Dedifferentiated amniotic fluid mesenchymal stem cell (primary cell): ENCODE measurements at regions not wholly inside any gene's neighbourhood (a gene's known extent, or its start where the extent isn't known, plus 50 kb on each side); places are given as distances from the start of the nearest gene placed in this dataset.

Experiments
- DNase-seq: peaks from one replicate; pipeline ENCODE4 v3.0.0-alpha.2; 2016; ENCODE audit errors: extremely low spot score

GRCh38 chr5:98603456-98603855, 170.0 kb upstream of the RGMB start:
- DNase-seq = no peak

GRCh38 chr5:98604301-98604700, 169.2 kb upstream of the RGMB start:
- no peak for DNase-seq

GRCh38 chr5:98604721-98605425, 168.6 kb upstream of the RGMB start:
- DNase-seq = no peak

- no peak for DNase-seq
These were observed 168.0 kb upstream of the RGMB start for GRCh38 chr5:98605426-98605825.

- DNase-seq = no peak
These were observed 166.5 kb upstream of the RGMB start for GRCh38 chr5:98606961-98607360.

GRCh38 chr5:98608052-98608451, 165.4 kb upstream of the RGMB start:
- DNase-seq = no peak

GRCh38 chr5:98614341-98614740, 159.1 kb upstream of the RGMB start:
- DNase-seq = no peak

- DNase-seq = no peak
These were observed 151.6 kb upstream of the RGMB start for GRCh38 chr5:98621821-98622220.

GRCh38 chr5:98624145-98624880, 149.2 kb upstream of the RGMB start:
- DNase-seq = no peak

GRCh38 chr5:98627121-98627520, 146.3 kb upstream of the RGMB start:
- DNase-seq = no peak

- DNase-seq = no peak
These were observed 142.8 kb upstream of the RGMB start for GRCh38 chr5:98630621-98631020.

- DNase-seq = peak; percentile 51
These were observed 142.0 kb upstream of the RGMB start for GRCh38 chr5:98631311-98632054.

- DNase-seq = no peak
These were observed 137.8 kb upstream of the RGMB start for GRCh38 chr5:98635656-98636055.

GRCh38 chr5:98637116-98637515, 136.3 kb upstream of the RGMB start:
- no peak for DNase-seq

GRCh38 chr5:98637557-98637956, 135.9 kb upstream of the RGMB start:
- no peak for DNase-seq

- no peak for DNase-seq
These were observed 135.4 kb upstream of the RGMB start for GRCh38 chr5:98638111-98638510.

GRCh38 chr5:98638701-98639100, 134.8 kb upstream of the RGMB start:
- no peak for DNase-seq

- no peak for DNase-seq
These were observed 134.2 kb upstream of the RGMB start for GRCh38 chr5:98639274-98639673.

- no peak for DNase-seq
These were observed 131.8 kb upstream of the RGMB start for GRCh38 chr5:98641671-98642070.

GRCh38 chr5:98643569-98643968, 129.9 kb upstream of the RGMB start:
- DNase-seq = no peak

GRCh38 chr5:98651715-98652114, 121.7 kb upstream of the RGMB start:
- DNase-seq = no peak

GRCh38 chr5:98656125-98656795, 117.2 kb upstream of the RGMB start:
- no peak for DNase-seq
